ENCODE measurements at regions not wholly inside any gene's neighbourhood (a gene's known extent, or its start where the extent isn't known, plus 50 kb on each side); places are given as distances from the start of the nearest gene placed in this dataset.

GRCh38 chr17:27402943-27403342, 53.3 kb upstream of the KSR1 start:
- no peaks in the 10 kb centered on the region for H3K36me3 ChIP-seq (ENCODE audit: control insufficient read depth, low read length)
- H4K20me1 ChIP-seq (ENCODE audit: control insufficient read depth, insufficient read depth, low read depth, low read length): no peaks in the 10 kb centered on the region
- no peaks in the 10 kb centered on the region for H3K4me1 ChIP-seq (ENCODE audit: control insufficient read depth, low read length)
- H3K27me3 ChIP-seq (ENCODE audit: control insufficient read depth, low read length): peaks cover 5% of the 10 kb centered on the region; the same call in 1 of the 2 replicates
- H3K9me2 ChIP-seq (replicated peaks; ENCODE audit: control insufficient read depth, low read length): no peaks in the 10 kb centered on the region
- H3K27ac ChIP-seq (ENCODE audit: low read depth, low read length): no peak overlapping the region
- H3K79me2 ChIP-seq (ENCODE audit: control insufficient read depth, low read length): no peaks in the 10 kb centered on the region
- H3K4me2 ChIP-seq (ENCODE audit: low read length): no peak overlapping the region
- no peak for TF ChIP-seq CTCF (IDR thresholded peaks at IDR 0.05; ENCODE audit: low read depth, low read length, poor library complexity, severe bottlenecking)
- no peaks in the 10 kb centered on the region for H3F3A ChIP-seq (ENCODE audit: control insufficient read depth, insufficient read depth)
- no peak overlapping the region for H3K4me3 ChIP-seq (ENCODE audit: low read length)
- no peaks in the 10 kb centered on the region for H3K9me3 ChIP-seq (ENCODE audit: control insufficient read depth, insufficient read depth, low read length)

DNA sequence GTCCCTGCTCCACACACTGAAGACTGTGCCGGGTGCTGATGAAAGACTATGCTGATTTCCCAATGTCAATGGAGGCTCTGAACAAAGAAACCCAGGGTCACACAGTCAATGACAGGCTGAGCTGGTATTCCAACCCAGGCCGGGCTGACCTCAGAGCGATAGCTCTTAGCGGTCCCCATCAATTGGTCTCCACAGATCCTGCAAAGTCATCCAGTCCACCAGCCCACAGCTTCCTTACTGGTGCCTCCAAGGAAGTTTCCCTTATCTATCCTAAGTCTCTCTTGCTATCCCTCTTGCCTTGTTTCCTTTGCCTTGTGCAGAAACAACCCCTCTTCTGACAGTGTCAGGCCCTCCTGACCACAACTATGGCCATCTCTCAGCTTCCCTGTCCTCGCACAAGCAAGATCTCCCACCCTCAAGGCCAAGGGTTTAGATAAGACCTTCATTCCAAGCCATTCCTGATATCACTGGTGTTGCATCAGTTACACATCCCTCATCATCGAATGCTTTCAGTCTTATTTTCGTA, 52.7 kb upstream of the KSR1 start:
- Histone ChIP-seq H3K4me2 (ENCODE audit: low read length) (no peak overlapping the region), H3K4me3 (ENCODE audit: low read length) (no peak overlapping the region)

GRCh38 chr17:27404676-27405075, 51.6 kb upstream of the KSR1 start:
- H3F3A ChIP-seq (ENCODE audit: control insufficient read depth, insufficient read depth): no peaks in the 10 kb centered on the region
- no peak for TF ChIP-seq EZH2phosphoT487 (IDR thresholded peaks at IDR 0.05; ENCODE audit: borderline replicate concordance, low read length)
- no peak for TF ChIP-seq CTCF (IDR thresholded peaks at IDR 0.05; ENCODE audit: low read depth, low read length, poor library complexity, severe bottlenecking)
- H3K27me3 ChIP-seq (ENCODE audit: control insufficient read depth, low read length): peaks cover 5% of the 10 kb centered on the region; the same call in 1 of the 2 replicates
- no peak overlapping the region for H3K27ac ChIP-seq (ENCODE audit: low read depth, low read length)
- no peaks in the 10 kb centered on the region for H4K20me1 ChIP-seq (ENCODE audit: control insufficient read depth, insufficient read depth, low read depth, low read length)
- H3K4me3 ChIP-seq (ENCODE audit: low read length): no peak overlapping the region
- no peaks in the 10 kb centered on the region for H3K9me3 ChIP-seq (ENCODE audit: control insufficient read depth, insufficient read depth, low read length)
- no peak overlapping the region for H3K4me2 ChIP-seq (ENCODE audit: low read length)
- no peaks in the 10 kb centered on the region for H3K36me3 ChIP-seq (ENCODE audit: control insufficient read depth, low read length)
- H3K9me2 ChIP-seq (replicated peaks; ENCODE audit: control insufficient read depth, low read length): no peaks in the 10 kb centered on the region
- H3K79me2 ChIP-seq (ENCODE audit: control insufficient read depth, low read length): no peaks in the 10 kb centered on the region
- H3K4me1 ChIP-seq (ENCODE audit: control insufficient read depth, low read length): no peaks in the 10 kb centered on the region

More for the DNA sequence above, 52.7 kb upstream of the KSR1 start:
- H3K27ac ChIP-seq (ENCODE audit: low read depth, low read length): no peak overlapping the region
- peaks cover 5% of the 10 kb centered on the region; the same call in 1 of the 2 replicates for H3K27me3 ChIP-seq (ENCODE audit: control insufficient read depth, low read length)
- no peaks in the 10 kb centered on the region for H4K20me1 ChIP-seq (ENCODE audit: control insufficient read depth, insufficient read depth, low read depth, low read length)
- H3K4me1 ChIP-seq (ENCODE audit: control insufficient read depth, low read length): no peaks in the 10 kb centered on the region
- no peaks in the 10 kb centered on the region for H3K36me3 ChIP-seq (ENCODE audit: control insufficient read depth, low read length)
- no peaks in the 10 kb centered on the region for H3K79me2 ChIP-seq (ENCODE audit: control insufficient read depth, low read length)
- H3F3A ChIP-seq (ENCODE audit: control insufficient read depth, insufficient read depth): no peaks in the 10 kb centered on the region
- no peaks in the 10 kb centered on the region for H3K9me3 ChIP-seq (ENCODE audit: control insufficient read depth, insufficient read depth, low read length)
- TF ChIP-seq CTCF (IDR thresholded peaks at IDR 0.05; ENCODE audit: low read depth, low read length, poor library complexity, severe bottlenecking) (no peak), EZH2phosphoT487 (IDR thresholded peaks at IDR 0.05; ENCODE audit: borderline replicate concordance, low read length) (no peak)
- H3K9me2 ChIP-seq (replicated peaks; ENCODE audit: control insufficient read depth, low read length): no peaks in the 10 kb centered on the region
